Stomach (tissue), 8 donors: ENCODE measurements at regions not wholly inside any gene's neighbourhood (a gene's known extent, or its start where the extent isn't known, plus 50 kb on each side); places are given as distances from the start of the nearest gene placed in this dataset.

Experiments used
- DNase-seq, 2 donors: peaks; one replicate each; pipeline versions ENCODE4 v3.0.0 to v3.0.0-alpha.2; 2013 to 2019
- H3K27ac ChIP-seq, 5 donors: fragments of 200-600 bp in 4 of 5; sonication (generic) in 4 of 5; one replicate each; pipeline ENCODE4 v1.5.1; 2013 to 2019; ENCODE audit warnings: mild to moderate bottlenecking in 1 of 5, moderate library complexity in 1 of 5
- H3K27me3 ChIP-seq, 3 donors: fragments of 200-600 bp; sonication (generic); one replicate each; pipeline ENCODE4 v1.5.1; 2017 to 2019; ENCODE audit warnings: mixed run types in 1 of 3
- H3K36me3 ChIP-seq, 4 donors: fragments of 200-600 bp; sonication (generic); 1 replicate in 3 of 4; 2 replicates in 1 of 4; pipeline ENCODE4 v1.5.1; 2016 to 2019
- H3K4me1 ChIP-seq, 4 donors: fragments of 200-600 bp; sonication (generic); one replicate each; pipeline ENCODE4 v1.5.1; 2016 to 2019
- H3K4me3 ChIP-seq, 4 donors: fragments of 200-600 bp; sonication (generic) in 3 of 4; one replicate each; pipeline ENCODE4 v1.5.1; 2016 to 2019; ENCODE audit warnings: mild to moderate bottlenecking in 1 of 4
- H3K9me3 ChIP-seq, 4 donors: fragments of 200-600 bp; sonication (generic); one replicate each; pipeline ENCODE4 v1.5.1; 2016 to 2019
- EP300 ChIP-seq: sonication (generic); formaldehyde crosslinking; IDR thresholded peaks from one replicate; pipeline ENCODE4 v1.6.1; 2017; ENCODE audit warnings: antibody characterized with exemption
- POLR2A ChIP-seq, 4 donors: fragments of 450-650 bp; IDR thresholded peaks; one replicate each; pipeline ENCODE4 v1.6.1; 2016; ENCODE audit warnings: antibody characterized with exemption in 4 of 4, control low read depth in 2 of 4, mild to moderate bottlenecking in 1 of 4, moderate library complexity in 1 of 4
- POLR2AphosphoS5 ChIP-seq, 3 donors: sonication (generic); formaldehyde crosslinking; IDR thresholded peaks; one replicate each; pipeline ENCODE4 v1.6.1; 2016; ENCODE audit warnings: antibody characterized with exemption in 3 of 3
- WGBS, 5 donors: extraction: QIAGEN DNeasy Blood & Tissue Kit in 3 of 5; methylation state at CpG; one replicate each; pipeline versions ENCODE4 v1.1.5 to v1.1.7; 2013 to 2018; 5-methylcytosine and 5-hydroxymethylcytosine counted together
- intact Hi-C: fragments of 100-400 bp; cut with DNase I; formaldehyde crosslinking; loops from one replicate; pipeline ENCODE4 v1.15.1; 2023; ENCODE audit warnings: low total_unique reads
- TF ChIP-seq, protein P1 (sequence below), 7 experiments: fragments of 450-650 bp in 4 of 7; fragments of 200-600 bp in 3 of 7; sonication (generic) in 3 of 7; IDR thresholded peaks; one replicate each; pipeline ENCODE4 v1.5.1; 2016 to 2019; ENCODE audit warnings: antibody characterized with exemption in 7 of 7, control low read depth in 2 of 7, mild to moderate bottlenecking in 1 of 7
- donor health status: healthy with polysubstance abuse.
- donor health status: Bipolar disorder and iron deficiency.
- donor health status: healthy.

- TF ChIP-seq POLR2A (IDR thresholded peaks at IDR 0.05) (no peak), POLR2AphosphoS5 (IDR thresholded peaks at IDR 0.05) (no peak), EP300 (no peak)
- TF ChIP-seq, protein P1, sequence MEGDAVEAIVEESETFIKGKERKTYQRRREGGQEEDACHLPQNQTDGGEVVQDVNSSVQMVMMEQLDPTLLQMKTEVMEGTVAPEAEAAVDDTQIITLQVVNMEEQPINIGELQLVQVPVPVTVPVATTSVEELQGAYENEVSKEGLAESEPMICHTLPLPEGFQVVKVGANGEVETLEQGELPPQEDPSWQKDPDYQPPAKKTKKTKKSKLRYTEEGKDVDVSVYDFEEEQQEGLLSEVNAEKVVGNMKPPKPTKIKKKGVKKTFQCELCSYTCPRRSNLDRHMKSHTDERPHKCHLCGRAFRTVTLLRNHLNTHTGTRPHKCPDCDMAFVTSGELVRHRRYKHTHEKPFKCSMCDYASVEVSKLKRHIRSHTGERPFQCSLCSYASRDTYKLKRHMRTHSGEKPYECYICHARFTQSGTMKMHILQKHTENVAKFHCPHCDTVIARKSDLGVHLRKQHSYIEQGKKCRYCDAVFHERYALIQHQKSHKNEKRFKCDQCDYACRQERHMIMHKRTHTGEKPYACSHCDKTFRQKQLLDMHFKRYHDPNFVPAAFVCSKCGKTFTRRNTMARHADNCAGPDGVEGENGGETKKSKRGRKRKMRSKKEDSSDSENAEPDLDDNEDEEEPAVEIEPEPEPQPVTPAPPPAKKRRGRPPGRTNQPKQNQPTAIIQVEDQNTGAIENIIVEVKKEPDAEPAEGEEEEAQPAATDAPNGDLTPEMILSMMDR (IDR thresholded peaks at IDR 0.05), result no peak
- H3K27ac ChIP-seq, result no peak overlapping the region
- H3K4me3 ChIP-seq, result no peak overlapping the region
- H3K36me3 ChIP-seq, result no peaks in the 10 kb centered on the region
- intact Hi-C loops, result no loop called here
- no peak for DNase-seq
- 75 to 90% (median 84%) methylated on average over 3 of the region's 3 CpGs for WGBS, 5 donors
- no peaks in the 10 kb centered on the region for H3K9me3 ChIP-seq
- no peaks in the 10 kb centered on the region for H3K27me3 ChIP-seq
- no peaks in the 10 kb centered on the region for H3K4me1 ChIP-seq
Measured at GRCh38 chr9:115169003-115169402, 51.0 kb upstream of the TNC start.

DNA sequence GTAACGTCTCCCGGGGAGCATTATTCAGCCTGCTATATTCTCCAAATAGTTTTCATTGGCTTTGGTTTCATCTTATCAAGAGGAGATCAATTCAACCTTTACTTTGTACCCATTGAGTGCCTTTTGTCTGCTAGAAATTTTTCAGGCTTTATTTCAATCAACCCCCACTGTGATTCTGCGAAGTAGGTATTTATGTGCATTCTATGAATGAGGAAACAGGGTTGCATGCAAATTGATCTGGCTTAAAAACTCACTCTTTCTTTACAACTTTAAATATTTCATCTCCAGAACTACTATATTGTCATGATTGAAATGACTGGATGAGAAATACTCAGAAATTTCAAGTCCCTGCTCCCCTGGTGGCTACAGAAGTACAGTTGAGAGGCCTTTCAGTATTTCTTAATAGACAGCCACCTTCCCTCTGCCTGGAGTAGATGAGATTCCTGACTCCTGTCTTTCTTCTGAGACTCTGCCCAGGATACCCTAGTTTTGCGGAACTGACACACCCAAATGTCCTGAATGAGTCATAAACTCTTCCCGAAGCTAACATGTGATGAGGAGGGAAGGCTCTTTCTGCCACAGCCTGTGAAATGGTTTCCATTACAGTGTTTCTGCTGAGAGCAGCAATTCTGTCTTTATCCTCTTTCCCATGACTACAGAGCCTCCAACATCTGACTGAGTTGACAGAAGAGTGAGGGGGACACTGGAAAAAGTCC, 52.6 kb upstream of the TNC start:
- no peak overlapping the region for H3K4me3 ChIP-seq
- H3K9me3 ChIP-seq, result no peaks in the 10 kb centered on the region
- H3K27ac ChIP-seq, result no peak overlapping the region
- no peaks in the 10 kb centered on the region for H3K36me3 ChIP-seq
- intact Hi-C loops, result no loop called here
- TF ChIP-seq EP300 (no peak), POLR2A (IDR thresholded peaks at IDR 0.05) (no peak), POLR2AphosphoS5 (IDR thresholded peaks at IDR 0.05) (no peak)
- TF ChIP-seq, protein P1 (IDR thresholded peaks at IDR 0.05), result no peak
- WGBS, 5 donors, result 69 to 77% (median 72%) methylated on average over 5 of the region's 5 CpGs
- H3K27me3 ChIP-seq, result no peaks in the 10 kb centered on the region
- DNase-seq, result no peak
- no peaks in the 10 kb centered on the region for H3K4me1 ChIP-seq

DNA sequence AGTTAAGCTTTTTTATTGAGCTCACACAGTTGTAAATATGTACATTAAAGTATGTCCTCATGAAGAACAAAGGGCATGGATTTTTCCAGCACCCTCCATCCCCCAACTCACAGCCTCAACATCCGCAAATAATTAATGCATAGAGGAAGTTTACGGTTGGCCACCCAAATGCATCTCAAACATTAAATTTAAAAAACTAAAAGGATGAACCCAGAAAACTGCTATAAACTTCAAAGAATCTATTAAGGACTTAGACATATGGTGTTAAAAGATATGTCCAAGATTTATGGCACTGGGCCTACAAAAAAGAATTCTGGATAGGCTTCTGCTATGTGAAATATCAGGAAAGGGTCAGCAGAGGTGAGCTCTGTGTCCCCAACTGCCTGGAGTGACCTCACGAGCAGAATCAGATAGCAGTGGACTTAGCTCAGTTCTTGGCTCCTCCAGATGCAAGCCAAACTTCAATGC, 54.0 kb upstream of the TNC start:
- H3K36me3 ChIP-seq, result no peaks in the 10 kb centered on the region
- no peaks in the 10 kb centered on the region for H3K27me3 ChIP-seq
- no peak overlapping the region for H3K27ac ChIP-seq
- H3K9me3 ChIP-seq, result no peaks in the 10 kb centered on the region
- TF ChIP-seq, protein P1 (IDR thresholded peaks at IDR 0.05), result no peak
- TF ChIP-seq POLR2A (IDR thresholded peaks at IDR 0.05) (no peak), EP300 (no peak)
- intact Hi-C loops, result no loop called here
- no peaks in the 10 kb centered on the region for H3K4me1 ChIP-seq
- DNase-seq, result no peak
- no peak overlapping the region for H3K4me3 ChIP-seq
- 71 to 83% (median 75%) methylated on average over 3 of the region's 3 CpGs for whole genome bisulfite sequencing, 5 donors

DNA sequence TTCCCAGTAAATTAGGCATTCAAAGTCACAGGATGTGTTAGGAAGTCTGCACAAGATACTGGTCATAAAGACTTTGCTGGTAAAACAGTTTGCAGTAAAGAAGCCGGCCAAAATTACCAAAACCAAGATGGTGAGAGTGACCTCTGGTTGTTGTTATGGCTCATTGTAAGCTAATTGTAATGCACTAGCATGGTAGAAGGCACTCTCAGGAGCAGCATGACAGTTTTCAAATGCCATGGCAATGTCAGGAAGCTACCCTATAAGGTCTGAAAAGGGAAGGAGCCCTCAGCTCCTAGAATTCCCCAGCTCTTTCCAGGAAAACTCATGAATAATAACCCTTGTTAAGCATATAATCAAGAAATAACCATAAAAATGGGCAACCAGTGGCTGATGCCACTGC, 64.3 kb upstream of the TNC start:
- DNase-seq, result no peak
- Histone ChIP-seq H3K27ac (no peak overlapping the region), H3K36me3 (no peaks in the 10 kb centered on the region), H3K4me1 (no peaks in the 10 kb centered on the region), H3K27me3 (no peaks in the 10 kb centered on the region), H3K4me3 (no peak overlapping the region), H3K9me3 (no peaks in the 10 kb centered on the region)
- WGBS, 5 donors, result 93 to 97% (median 93%) methylated on average over 1 of the region's 1 CpG
- intact Hi-C loops, result no loop called here
- TF ChIP-seq POLR2A (IDR thresholded peaks at IDR 0.05) (no peak), POLR2AphosphoS5 (IDR thresholded peaks at IDR 0.05) (no peak), EP300 (no peak)
- TF ChIP-seq, protein P1 (IDR thresholded peaks at IDR 0.05), result no peak
